ENCODE measurements at regions not wholly inside any gene's neighbourhood (a gene's known extent, or its start where the extent isn't known, plus 50 kb on each side); places are given as distances from the start of the nearest gene placed in this dataset.

DNA sequence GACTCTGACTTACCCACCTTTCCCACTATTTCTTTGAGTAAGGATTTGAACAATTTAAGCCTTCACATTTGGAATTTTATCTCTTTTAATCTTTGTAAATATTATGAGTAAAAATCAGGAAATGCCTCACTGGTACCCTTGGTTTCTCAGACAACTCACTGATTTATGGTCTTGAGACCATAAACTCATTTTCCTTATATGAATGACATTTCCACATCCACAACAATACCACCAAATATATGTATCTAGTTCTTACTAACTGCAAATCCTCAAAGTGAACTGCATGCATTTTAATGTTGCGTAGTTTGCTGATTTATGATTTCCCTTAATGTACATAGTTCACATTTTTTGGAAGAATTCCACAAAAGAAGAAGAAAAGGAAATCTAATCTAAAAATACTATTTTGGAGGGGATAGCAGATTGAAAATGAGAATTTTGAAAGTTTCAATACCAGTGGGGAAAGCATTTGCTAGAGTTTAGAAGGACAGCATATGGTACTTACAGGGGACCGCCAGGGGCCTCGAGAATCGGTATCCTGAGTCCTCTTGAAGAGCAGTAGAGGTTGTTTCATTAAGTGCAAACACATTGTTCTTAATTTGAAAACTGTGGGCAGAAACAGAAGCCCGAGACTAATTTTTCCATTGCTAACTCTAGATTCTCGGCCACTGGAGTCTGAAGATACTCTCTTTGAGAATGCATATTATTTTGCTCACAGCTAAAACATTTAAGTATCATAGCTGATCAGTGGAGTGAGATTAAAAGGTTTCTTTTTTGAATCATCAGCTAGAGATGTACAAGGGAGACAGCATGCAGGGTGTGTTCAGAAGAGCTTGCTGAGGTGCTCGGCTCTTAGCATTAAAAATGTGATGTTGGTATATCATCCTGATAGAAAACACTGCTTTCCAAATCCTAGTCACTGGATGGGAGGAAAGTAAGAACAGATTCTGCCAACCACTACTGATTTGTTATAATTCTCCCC, 964.0 kb downstream of the GATA3 start:
- 26% methylated on average over 7 of the region's 7 CpGs for WGBS (ENCODE audit: missing lambda C conversion rate)

DNA sequence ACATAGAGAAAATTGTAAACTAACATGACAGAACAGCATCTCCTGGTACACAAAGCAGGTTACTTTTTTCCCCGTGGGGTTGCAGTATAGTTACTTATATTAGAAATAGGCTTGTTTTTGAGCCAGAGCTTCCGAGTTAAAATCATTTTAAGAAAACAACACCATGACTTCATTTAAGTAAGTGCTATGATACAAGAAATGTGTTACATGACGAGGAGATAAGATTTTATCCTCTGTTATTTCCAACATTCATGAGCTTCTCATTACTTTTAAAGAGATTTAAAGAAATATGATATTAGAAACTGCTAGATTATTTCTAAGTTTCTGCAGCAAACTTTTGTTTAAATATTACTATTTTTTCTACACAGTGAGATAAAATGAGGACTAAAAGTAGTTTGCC, 968.7 kb downstream of the GATA3 start:
- Histone ChIP-seq H3K9me3 (no peaks in the 10 kb centered on the region), H3K4me1 (no peaks in the 10 kb centered on the region), H3K4me2 (no peak overlapping the region), H3K4me3 (no peak overlapping the region), H3K27ac (no peak overlapping the region)
- DNase-seq (ENCODE audit: low read depth in 1 of 2, low spot score in 1 of 2), result no peak
- TF ChIP-seq EHMT2 (IDR thresholded peaks at IDR 0.05; ENCODE audit: low read depth), result no peak
- no peak for TF ChIP-seq EHF (CRISPR knock-in tag; IDR thresholded peaks at IDR 0.05)
- no peak for TF ChIP-seq HEYL (CRISPR knock-in tag; IDR thresholded peaks at IDR 0.05)
- TF ChIP-seq SMC3 (IDR thresholded peaks at IDR 0.05), result no peak
- TF ChIP-seq, protein P1, sequence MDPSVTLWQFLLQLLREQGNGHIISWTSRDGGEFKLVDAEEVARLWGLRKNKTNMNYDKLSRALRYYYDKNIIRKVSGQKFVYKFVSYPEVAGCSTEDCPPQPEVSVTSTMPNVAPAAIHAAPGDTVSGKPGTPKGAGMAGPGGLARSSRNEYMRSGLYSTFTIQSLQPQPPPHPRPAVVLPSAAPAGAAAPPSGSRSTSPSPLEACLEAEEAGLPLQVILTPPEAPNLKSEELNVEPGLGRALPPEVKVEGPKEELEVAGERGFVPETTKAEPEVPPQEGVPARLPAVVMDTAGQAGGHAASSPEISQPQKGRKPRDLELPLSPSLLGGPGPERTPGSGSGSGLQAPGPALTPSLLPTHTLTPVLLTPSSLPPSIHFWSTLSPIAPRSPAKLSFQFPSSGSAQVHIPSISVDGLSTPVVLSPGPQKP (IDR thresholded peaks at IDR 0.05; ENCODE audit: low read depth, low read length), result no peak
- TF ChIP-seq, protein P2, sequence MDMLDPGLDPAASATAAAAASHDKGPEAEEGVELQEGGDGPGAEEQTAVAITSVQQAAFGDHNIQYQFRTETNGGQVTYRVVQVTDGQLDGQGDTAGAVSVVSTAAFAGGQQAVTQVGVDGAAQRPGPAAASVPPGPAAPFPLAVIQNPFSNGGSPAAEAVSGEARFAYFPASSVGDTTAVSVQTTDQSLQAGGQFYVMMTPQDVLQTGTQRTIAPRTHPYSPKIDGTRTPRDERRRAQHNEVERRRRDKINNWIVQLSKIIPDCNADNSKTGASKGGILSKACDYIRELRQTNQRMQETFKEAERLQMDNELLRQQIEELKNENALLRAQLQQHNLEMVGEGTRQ (IDR thresholded peaks at IDR 0.05), result no peak
- TF ChIP-seq, protein P3, sequence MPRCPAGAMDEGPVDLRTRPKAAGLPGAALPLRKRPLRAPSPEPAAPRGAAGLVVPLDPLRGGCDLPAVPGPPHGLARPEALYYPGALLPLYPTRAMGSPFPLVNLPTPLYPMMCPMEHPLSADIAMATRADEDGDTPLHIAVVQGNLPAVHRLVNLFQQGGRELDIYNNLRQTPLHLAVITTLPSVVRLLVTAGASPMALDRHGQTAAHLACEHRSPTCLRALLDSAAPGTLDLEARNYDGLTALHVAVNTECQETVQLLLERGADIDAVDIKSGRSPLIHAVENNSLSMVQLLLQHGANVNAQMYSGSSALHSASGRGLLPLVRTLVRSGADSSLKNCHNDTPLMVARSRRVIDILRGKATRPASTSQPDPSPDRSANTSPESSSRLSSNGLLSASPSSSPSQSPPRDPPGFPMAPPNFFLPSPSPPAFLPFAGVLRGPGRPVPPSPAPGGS (IDR thresholded peaks at IDR 0.05), result no peak
- no peak for TF ChIP-seq CBX8 (IDR thresholded peaks at IDR 0.05)
- TF ChIP-seq JUNB (IDR thresholded peaks at IDR 0.05), result no peak
- TF ChIP-seq TFCP2L1 (CRISPR knock-in tag; IDR thresholded peaks at IDR 0.05), result no peak
- no peak for TF ChIP-seq RCOR1 (IDR thresholded peaks at IDR 0.05; ENCODE audit: low read depth, low read length)
- no peak for TF ChIP-seq BHLHE40 (IDR thresholded peaks at IDR 0.05; ENCODE audit: low read depth, low read length)
- TF ChIP-seq CHD4 (IDR thresholded peaks at IDR 0.05; ENCODE audit: borderline replicate concordance), result no peak
- CTCF ChIA-PET, result no interaction called here
- no peak for FAIRE-seq
- 10% methylated on average over 3 of the region's 3 CpGs for WGBS (ENCODE audit: missing lambda C conversion rate)
- no peak for ATAC-seq
- POLR2A ChIA-PET, result no interaction called here

More for the DNA sequence above, 964.0 kb downstream of the GATA3 start:
- ATAC-seq, result no peak
- H3K4me1 ChIP-seq, result no peaks in the 10 kb centered on the region
- ChIA-PET POLR2A (no interaction called here), CTCF (no interaction called here)
- no peak for DNase-seq (ENCODE audit: low read depth in 1 of 2, low spot score in 1 of 2)
- H3K27ac ChIP-seq, result no peak overlapping the region
- TF ChIP-seq CEBPB (IDR thresholded peaks at IDR 0.05), result no peak
- no peak for TF ChIP-seq RFX5 (IDR thresholded peaks at IDR 0.05)
- TF ChIP-seq, protein P4, sequence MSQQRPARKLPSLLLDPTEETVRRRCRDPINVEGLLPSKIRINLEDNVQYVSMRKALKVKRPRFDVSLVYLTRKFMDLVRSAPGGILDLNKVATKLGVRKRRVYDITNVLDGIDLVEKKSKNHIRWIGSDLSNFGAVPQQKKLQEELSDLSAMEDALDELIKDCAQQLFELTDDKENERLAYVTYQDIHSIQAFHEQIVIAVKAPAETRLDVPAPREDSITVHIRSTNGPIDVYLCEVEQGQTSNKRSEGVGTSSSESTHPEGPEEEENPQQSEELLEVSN (IDR thresholded peaks at IDR 0.05; ENCODE audit: borderline replicate concordance, low read depth), result no peak
- no peak for TF ChIP-seq RARB (CRISPR knock-in tag; IDR thresholded peaks at IDR 0.05)
- no peak for TF ChIP-seq MAZ (IDR thresholded peaks at IDR 0.05; ENCODE audit: borderline replicate concordance, low read depth, low read length)
- no peak for TF ChIP-seq FOSL2 (IDR thresholded peaks at IDR 0.05)
- TF ChIP-seq FOSL2 (CRISPR knock-in tag; IDR thresholded peaks at IDR 0.05), result no peak
- TF ChIP-seq ZFP36 (IDR thresholded peaks at IDR 0.05; ENCODE audit: borderline replicate concordance, partially characterized antibody), result no peak
- TF ChIP-seq ZSCAN20 (CRISPR knock-in tag; IDR thresholded peaks at IDR 0.05), result no peak
- TF ChIP-seq, protein P5, sequence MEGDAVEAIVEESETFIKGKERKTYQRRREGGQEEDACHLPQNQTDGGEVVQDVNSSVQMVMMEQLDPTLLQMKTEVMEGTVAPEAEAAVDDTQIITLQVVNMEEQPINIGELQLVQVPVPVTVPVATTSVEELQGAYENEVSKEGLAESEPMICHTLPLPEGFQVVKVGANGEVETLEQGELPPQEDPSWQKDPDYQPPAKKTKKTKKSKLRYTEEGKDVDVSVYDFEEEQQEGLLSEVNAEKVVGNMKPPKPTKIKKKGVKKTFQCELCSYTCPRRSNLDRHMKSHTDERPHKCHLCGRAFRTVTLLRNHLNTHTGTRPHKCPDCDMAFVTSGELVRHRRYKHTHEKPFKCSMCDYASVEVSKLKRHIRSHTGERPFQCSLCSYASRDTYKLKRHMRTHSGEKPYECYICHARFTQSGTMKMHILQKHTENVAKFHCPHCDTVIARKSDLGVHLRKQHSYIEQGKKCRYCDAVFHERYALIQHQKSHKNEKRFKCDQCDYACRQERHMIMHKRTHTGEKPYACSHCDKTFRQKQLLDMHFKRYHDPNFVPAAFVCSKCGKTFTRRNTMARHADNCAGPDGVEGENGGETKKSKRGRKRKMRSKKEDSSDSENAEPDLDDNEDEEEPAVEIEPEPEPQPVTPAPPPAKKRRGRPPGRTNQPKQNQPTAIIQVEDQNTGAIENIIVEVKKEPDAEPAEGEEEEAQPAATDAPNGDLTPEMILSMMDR (IDR thresholded peaks at IDR 0.05), result no peak
- FAIRE-seq, result no peak
- no peak overlapping the region for H3K4me3 ChIP-seq
- H3K9me3 ChIP-seq, result no peaks in the 10 kb centered on the region
- H3K4me2 ChIP-seq, result no peak overlapping the region
